ENCODE measurements at regions not wholly inside any gene's neighbourhood (a gene's known extent, or its start where the extent isn't known, plus 50 kb on each side); places are given as distances from the start of the nearest gene placed in this dataset.

DNA sequence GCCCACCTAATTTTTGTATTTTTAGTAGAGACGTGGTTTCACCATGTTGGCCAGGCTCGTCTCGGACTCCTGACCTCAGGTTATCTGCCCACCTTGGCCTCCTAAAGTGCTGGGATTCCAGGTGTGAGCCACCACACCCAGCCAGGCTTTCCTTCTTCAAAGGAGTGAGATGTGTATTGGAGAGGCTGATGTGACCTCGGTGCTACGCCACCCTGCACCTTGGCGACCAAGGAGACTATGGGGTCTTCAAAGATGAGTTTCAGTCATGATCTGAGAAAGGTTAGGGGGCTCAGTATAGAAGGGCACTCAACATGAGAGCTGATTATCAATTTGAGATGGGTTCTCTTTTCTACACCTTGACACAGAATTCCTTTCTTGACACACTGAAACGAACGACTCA lies 284.2 kb upstream of the WWC1 start:
- H3K27me3 Mint-ChIP-seq: peaks cover 2% of the 10 kb centered on the region
- TF ChIP-seq, protein P1, sequence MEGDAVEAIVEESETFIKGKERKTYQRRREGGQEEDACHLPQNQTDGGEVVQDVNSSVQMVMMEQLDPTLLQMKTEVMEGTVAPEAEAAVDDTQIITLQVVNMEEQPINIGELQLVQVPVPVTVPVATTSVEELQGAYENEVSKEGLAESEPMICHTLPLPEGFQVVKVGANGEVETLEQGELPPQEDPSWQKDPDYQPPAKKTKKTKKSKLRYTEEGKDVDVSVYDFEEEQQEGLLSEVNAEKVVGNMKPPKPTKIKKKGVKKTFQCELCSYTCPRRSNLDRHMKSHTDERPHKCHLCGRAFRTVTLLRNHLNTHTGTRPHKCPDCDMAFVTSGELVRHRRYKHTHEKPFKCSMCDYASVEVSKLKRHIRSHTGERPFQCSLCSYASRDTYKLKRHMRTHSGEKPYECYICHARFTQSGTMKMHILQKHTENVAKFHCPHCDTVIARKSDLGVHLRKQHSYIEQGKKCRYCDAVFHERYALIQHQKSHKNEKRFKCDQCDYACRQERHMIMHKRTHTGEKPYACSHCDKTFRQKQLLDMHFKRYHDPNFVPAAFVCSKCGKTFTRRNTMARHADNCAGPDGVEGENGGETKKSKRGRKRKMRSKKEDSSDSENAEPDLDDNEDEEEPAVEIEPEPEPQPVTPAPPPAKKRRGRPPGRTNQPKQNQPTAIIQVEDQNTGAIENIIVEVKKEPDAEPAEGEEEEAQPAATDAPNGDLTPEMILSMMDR (IDR thresholded peaks at IDR 0.05): no peak
- POLR2A ChIA-PET: no interaction called here
- CTCF ChIA-PET: interaction anchor here (0.6 kb wide), 1 partner anchor 37 kb away, joined by 3 read pairs; no protein-coding TSS in a partner anchor
- no peak overlapping the region for H3K4me3 Mint-ChIP-seq
- H3K27ac Mint-ChIP-seq: no peak overlapping the region
- intact Hi-C loops (cut with micrococcal nuclease): no loop called here
- no peaks in the 10 kb centered on the region for H3K9me3 Mint-ChIP-seq
- DNase-seq (no peak), ATAC-seq (no peak)
- H3K4me1 Mint-ChIP-seq (ENCODE audit: low read depth): no peaks in the 10 kb centered on the region
- H3K36me3 Mint-ChIP-seq (ENCODE audit: low read depth): no peaks in the 10 kb centered on the region

DNA sequence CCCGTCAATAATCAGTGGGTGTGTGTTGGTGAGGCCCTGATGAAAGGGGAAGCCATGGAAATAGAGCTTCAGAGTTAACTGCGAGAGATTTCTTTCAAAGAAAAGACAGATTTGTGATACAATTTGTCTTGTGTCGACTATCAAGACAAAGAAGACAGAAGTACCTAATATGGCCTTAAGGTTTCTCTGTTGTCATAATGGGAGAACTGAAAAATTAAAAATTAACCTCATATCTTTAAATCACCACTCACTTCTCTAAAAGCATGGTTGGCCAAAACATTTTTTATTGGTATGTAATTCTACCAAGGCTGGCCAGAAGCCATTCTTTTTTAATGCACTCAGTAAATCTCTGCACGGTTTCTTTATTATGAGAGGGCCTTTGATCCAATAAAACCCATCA lies 282.9 kb upstream of the WWC1 start:
- Mint-ChIP-seq H3K27ac (no peak overlapping the region), H3K4me3 (no peak overlapping the region), H3K9me3 (no peaks in the 10 kb centered on the region), H3K4me1 (ENCODE audit: low read depth) (no peaks in the 10 kb centered on the region), H3K27me3 (peaks cover 2% of the 10 kb centered on the region), H3K36me3 (ENCODE audit: low read depth) (no peaks in the 10 kb centered on the region)
- ChIA-PET CTCF (no interaction called here), POLR2A (no interaction called here)
- DNase-seq (no peak), ATAC-seq (no peak)
- TF ChIP-seq, protein P1 (IDR thresholded peaks at IDR 0.05): no peak
- intact Hi-C loops (cut with micrococcal nuclease): no loop called here

DNA sequence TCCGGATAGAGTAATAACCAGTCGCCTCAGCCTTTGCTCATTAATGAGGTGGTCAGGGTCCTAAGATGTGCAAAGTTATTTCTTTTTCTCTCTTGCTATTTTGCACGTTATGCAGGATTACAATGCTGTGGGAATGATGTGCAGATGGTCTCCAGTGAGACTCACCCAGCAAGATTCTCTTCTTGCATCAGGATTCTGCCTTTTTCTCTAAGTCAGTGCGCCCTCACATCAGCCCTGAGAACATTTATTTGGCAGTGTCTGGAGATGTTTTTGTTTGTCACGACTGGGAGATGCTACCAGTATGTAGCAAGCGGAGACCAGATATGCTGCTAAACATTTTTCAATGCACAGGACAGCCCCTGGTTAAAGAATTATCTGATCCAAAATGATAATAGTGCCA lies 280.3 kb upstream of the WWC1 start:
- Mint-ChIP-seq H3K36me3 (ENCODE audit: low read depth) (no peaks in the 10 kb centered on the region), H3K4me1 (ENCODE audit: low read depth) (no peaks in the 10 kb centered on the region), H3K4me3 (no peak overlapping the region), H3K9me3 (peaks cover 1% of the 10 kb centered on the region), H3K27ac (no peak overlapping the region), H3K27me3 (no peaks in the 10 kb centered on the region)
- no peak for ATAC-seq
- ChIA-PET POLR2A (no interaction called here), CTCF (no interaction called here)
- no peak for DNase-seq
- TF ChIP-seq, protein P1 (IDR thresholded peaks at IDR 0.05): no peak
- intact Hi-C loops (cut with micrococcal nuclease): no loop called here

DNA sequence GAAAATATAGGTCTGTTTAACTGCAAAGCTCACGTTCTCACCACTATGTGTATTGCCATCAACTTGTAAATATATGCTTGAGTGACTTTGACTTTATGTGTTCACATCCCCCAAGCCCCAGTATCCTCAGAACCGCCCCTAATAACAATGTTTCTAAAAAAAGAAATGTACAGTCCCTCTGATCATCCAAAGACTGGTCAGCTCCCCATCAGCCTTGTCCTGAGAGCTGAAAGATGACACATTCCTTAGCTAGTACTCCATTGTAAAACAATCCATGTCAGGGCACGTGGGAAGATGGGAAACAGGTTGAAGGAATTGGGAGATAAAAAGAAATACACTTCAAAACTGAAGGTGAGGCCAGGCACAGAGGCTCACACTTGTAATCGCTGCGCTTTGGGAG lies 279.4 kb upstream of the WWC1 start:
- intact Hi-C loops (cut with micrococcal nuclease): no loop called here
- Mint-ChIP-seq H3K36me3 (ENCODE audit: low read depth) (no peaks in the 10 kb centered on the region), H3K9me3 (peaks cover 2% of the 10 kb centered on the region), H3K4me3 (no peak overlapping the region), H3K27me3 (no peaks in the 10 kb centered on the region), H3K27ac (no peak overlapping the region), H3K4me1 (ENCODE audit: low read depth) (no peaks in the 10 kb centered on the region)
- ChIA-PET CTCF (no interaction called here), POLR2A (no interaction called here)
- TF ChIP-seq, protein P1 (IDR thresholded peaks at IDR 0.05): no peak
- ATAC-seq (no peak), DNase-seq (no peak)

DNA sequence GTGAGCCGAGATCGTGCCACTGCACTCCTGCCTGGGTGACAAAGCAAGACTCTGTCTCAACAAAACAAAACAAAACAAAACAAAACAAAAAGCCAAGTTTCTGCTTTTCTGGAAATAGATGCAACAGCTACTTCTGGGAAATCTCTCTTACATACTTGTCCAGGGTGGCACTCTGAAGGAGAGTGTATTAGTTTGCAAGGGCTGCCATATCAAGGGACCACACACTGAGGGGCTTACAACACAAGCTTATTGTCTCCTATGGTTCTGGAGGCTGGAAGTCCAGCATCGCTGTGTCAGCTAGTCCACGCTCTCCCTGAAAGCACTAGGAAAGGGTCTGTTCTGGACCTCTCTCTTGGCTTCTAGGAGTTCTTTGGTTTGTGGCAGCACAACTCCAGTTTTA lies 277.9 kb upstream of the WWC1 start:
- Mint-ChIP-seq H3K4me3 (no peak overlapping the region), H3K9me3 (peaks cover 2% of the 10 kb centered on the region), H3K27me3 (no peaks in the 10 kb centered on the region), H3K27ac (no peak overlapping the region), H3K36me3 (ENCODE audit: low read depth) (no peaks in the 10 kb centered on the region), H3K4me1 (ENCODE audit: low read depth) (no peaks in the 10 kb centered on the region)
- DNase-seq (no peak), ATAC-seq (no peak)
- ChIA-PET POLR2A (no interaction called here), CTCF (no interaction called here)
- TF ChIP-seq, protein P1 (IDR thresholded peaks at IDR 0.05): no peak
- intact Hi-C loops (cut with micrococcal nuclease): no loop called here

All from activated CD8-positive, alpha-beta T cell treated with anti-CD3 and anti-CD28 coated beads for 36 hours (primary cell).